ENCODE measurements at regions not wholly inside any gene's neighbourhood (a gene's known extent, or its start where the extent isn't known, plus 50 kb on each side); places are given as distances from the start of the nearest gene placed in this dataset.

GRCh38 chr22:46050916-46051614 is 74.1 kb upstream of the WNT7B start:
- Histone ChIP-seq H3K36me3 (no peaks in the 10 kb centered on the region), H3K4me3 (no peak overlapping the region), H3K27me3 (no peaks in the 10 kb centered on the region), H3K9me3 (no peaks in the 10 kb centered on the region), H3K27ac (peak overlapping the region in 3 of 4 donors; percentile 97 to 100 (median 99)), H3K4me1 (peaks cover 7 to 93% (median 64%) of the 10 kb centered on the region in 3 donors)
- ATAC-seq, result no peak
- 51% methylated on average over 3 of the region's 11 CpGs; no CpG with 5 or more reads in 1 of the 2 donors for WGBS, 2 donors (ENCODE audit: low coverage in 1 of 2)
- no peak for TF ChIP-seq POLR2A (IDR thresholded peaks at IDR 0.05)
- TF ChIP-seq POLR2AphosphoS5 (IDR thresholded peaks at IDR 0.05), result no peak
- no peak for TF ChIP-seq CTCF (IDR thresholded peaks at IDR 0.05)
- TF ChIP-seq EP300 (IDR thresholded peaks at IDR 0.05), result no peak

GRCh38 chr22:46051646-46052045 is 74.7 kb upstream of the WNT7B start:
- Histone ChIP-seq H3K4me3 (no peak overlapping the region), H3K4me1 (peaks cover 7 to 93% (median 62%) of the 10 kb centered on the region in 3 donors), H3K27me3 (no peaks in the 10 kb centered on the region), H3K36me3 (no peaks in the 10 kb centered on the region), H3K9me3 (no peaks in the 10 kb centered on the region), H3K27ac (peak overlapping the region; percentile 95 to 100 (median 98))
- ATAC-seq, result no peak
- TF ChIP-seq EP300 (IDR thresholded peaks at IDR 0.05), result no peak
- TF ChIP-seq CTCF (IDR thresholded peaks at IDR 0.05), result no peak
- TF ChIP-seq POLR2AphosphoS5 (IDR thresholded peaks at IDR 0.05), result no peak
- no peak for TF ChIP-seq POLR2A (IDR thresholded peaks at IDR 0.05)
- 79 to 86% methylated on average over 3 of the region's 8 CpGs for WGBS, 2 donors (ENCODE audit: low coverage in 1 of 2)

- TF ChIP-seq EP300 (IDR thresholded peaks at IDR 0.05), result no peak
- no peak for TF ChIP-seq POLR2A (IDR thresholded peaks at IDR 0.05)
- no peak for TF ChIP-seq POLR2AphosphoS5 (IDR thresholded peaks at IDR 0.05)
- TF ChIP-seq CTCF (IDR thresholded peaks at IDR 0.05), result no peak
- peak overlapping the region; percentile 95 to 100 (median 98) for H3K27ac ChIP-seq
- peaks cover 7 to 93% (median 60%) of the 10 kb centered on the region in 3 donors for H3K4me1 ChIP-seq
- WGBS, 2 donors (ENCODE audit: low coverage in 1 of 2), result no CpG with 5 or more reads among the region's 6 CpGs
- no peaks in the 10 kb centered on the region for H3K27me3 ChIP-seq
- no peaks in the 10 kb centered on the region for H3K36me3 ChIP-seq
- no peaks in the 10 kb centered on the region for H3K9me3 ChIP-seq
- no peak for ATAC-seq
- peak overlapping the region; percentile 79 to 88 for H3K4me3 ChIP-seq
Observed at GRCh38 chr22:46052331-46052771, 75.4 kb upstream of the WNT7B start.

GRCh38 chr22:46052801-46053562 is 76.0 kb upstream of the WNT7B start:
- Histone ChIP-seq H3K36me3 (no peaks in the 10 kb centered on the region), H3K4me1 (peaks cover 7 to 93% (median 59%) of the 10 kb centered on the region in 3 donors), H3K27me3 (no peaks in the 10 kb centered on the region), H3K27ac (peak overlapping the region; percentile 95 to 100 (median 98)), H3K9me3 (no peaks in the 10 kb centered on the region), H3K4me3 (peak overlapping the region; percentile 79 to 88)
- ATAC-seq, result peak; percentile 13
- TF ChIP-seq POLR2AphosphoS5 (IDR thresholded peaks at IDR 0.05) (no peak), POLR2A (IDR thresholded peaks at IDR 0.05) (no peak), CTCF (IDR thresholded peaks at IDR 0.05) (no peak), EP300 (IDR thresholded peaks at IDR 0.05) (no peak)
- WGBS, 2 donors (ENCODE audit: low coverage in 1 of 2), result 0 to 3% methylated on average over 2 to 15 of the region's 26 CpGs

Data from gastroesophageal sphincter (tissue), 4 donors.